ENCODE measurements at regions not wholly inside any gene's neighbourhood (a gene's known extent, or its start where the extent isn't known, plus 50 kb on each side); places are given as distances from the start of the nearest gene placed in this dataset.

DNA sequence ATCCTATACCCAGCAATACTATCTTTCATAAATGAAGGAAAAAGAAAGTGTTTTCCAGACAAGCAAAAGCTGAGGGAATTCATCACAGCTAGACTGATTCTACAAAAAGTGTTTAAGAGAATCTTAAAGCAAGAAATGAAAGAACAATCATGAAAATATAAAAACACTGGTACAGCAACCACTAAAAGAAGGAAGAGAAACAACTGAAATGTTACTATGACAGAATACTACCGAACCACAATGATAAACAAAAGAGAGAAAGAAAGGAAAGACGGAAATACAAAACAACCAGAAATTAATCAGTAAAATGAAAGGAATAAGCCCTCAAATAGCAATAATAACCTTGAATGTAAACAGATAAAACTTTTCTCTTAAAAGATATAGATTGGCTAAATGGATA is 110.8 kb upstream of the AFF2 start:
- Histone ChIP-seq H3K27me3 (no peaks in the 10 kb centered on the region), H3K9me3 (no peaks in the 10 kb centered on the region), H3K36me3 (no peaks in the 10 kb centered on the region), H3K4me1 (ENCODE audit: control insufficient read depth in 1 of 2, insufficient read depth in 1 of 2, low read depth in 1 of 2, low read length in 1 of 2) (no peaks in the 10 kb centered on the region), H3K4me3 (ENCODE audit: low read depth in 1 of 2, low read length in 1 of 2) (no peak overlapping the region), H3K27ac (no peak overlapping the region)
- TF ChIP-seq CTCF (IDR thresholded peaks at IDR 0.05): no peak

DNA sequence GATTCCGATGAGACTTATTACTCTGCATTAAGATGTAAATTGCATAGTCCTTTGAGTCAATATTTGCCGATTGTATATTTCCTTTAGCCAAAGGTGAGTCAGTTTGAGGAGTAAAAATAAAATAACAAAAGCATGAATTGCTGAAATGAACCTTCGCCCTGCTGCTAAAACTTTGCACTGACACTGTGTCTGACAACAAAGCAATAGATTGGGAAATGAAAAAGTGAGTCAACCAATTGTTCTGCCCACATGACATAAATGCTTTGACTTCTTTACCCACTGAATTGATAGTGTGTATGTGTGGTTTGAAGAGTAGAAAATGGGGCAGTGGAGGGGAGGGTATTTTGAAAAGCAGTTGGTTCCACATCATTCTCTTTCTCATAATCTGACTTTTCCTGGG is 88.4 kb upstream of the AFF2 start:
- Histone ChIP-seq H3K27ac (no peak overlapping the region), H3K27me3 (no peaks in the 10 kb centered on the region), H3K4me1 (ENCODE audit: control insufficient read depth in 1 of 2, insufficient read depth in 1 of 2, low read depth in 1 of 2, low read length in 1 of 2) (no peaks in the 10 kb centered on the region), H3K36me3 (no peaks in the 10 kb centered on the region), H3K9me3 (no peaks in the 10 kb centered on the region), H3K4me3 (ENCODE audit: low read depth in 1 of 2, low read length in 1 of 2) (no peak overlapping the region)
- no peak for TF ChIP-seq CTCF (IDR thresholded peaks at IDR 0.05)

DNA sequence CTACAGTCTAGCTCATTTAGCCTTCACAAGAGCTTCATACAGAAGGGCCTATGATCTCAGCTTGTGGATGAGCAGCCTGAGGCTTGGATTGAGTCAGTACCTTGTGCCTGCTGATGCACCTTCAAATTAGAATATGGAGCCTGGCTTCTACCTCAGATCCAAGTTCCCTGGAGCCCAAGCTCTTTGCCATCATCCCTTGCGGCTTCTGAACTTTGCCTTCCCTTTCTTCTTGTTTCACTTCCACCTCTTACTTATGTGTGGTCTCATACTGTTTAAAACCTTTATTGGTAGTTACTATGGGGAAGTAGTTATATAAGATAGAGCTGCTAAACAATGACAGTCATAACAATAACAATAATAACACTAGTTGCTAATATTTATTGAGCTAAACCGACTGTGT is 84.3 kb upstream of the AFF2 start:
- Histone ChIP-seq H3K27ac (no peak overlapping the region), H3K36me3 (no peaks in the 10 kb centered on the region), H3K9me3 (no peaks in the 10 kb centered on the region), H3K4me3 (ENCODE audit: low read depth in 1 of 2, low read length in 1 of 2) (no peak overlapping the region), H3K27me3 (no peaks in the 10 kb centered on the region), H3K4me1 (ENCODE audit: control insufficient read depth in 1 of 2, insufficient read depth in 1 of 2, low read depth in 1 of 2, low read length in 1 of 2) (no peaks in the 10 kb centered on the region)
- no peak for TF ChIP-seq CTCF (IDR thresholded peaks at IDR 0.05)

DNA sequence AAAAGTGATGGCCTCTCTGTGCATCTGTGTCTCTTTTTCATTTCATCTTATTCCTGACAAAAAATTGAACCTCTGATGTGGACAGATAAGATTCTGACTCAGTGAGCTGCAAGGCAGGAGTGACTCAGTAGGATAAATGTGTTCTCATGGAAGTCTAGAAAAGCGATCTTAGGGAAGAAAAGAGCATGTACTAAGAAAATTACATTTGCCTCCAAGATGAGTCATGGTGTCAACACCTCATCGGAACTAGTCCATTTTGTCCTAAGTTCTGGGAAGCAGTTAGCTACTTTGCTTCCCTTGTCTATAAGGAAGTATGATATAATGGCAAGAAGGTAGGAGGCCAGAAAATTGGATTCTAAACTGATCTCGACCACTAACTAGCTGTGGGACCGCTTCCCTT is 83.5 kb upstream of the AFF2 start:
- no peak for TF ChIP-seq CTCF (IDR thresholded peaks at IDR 0.05)
- Histone ChIP-seq H3K27me3 (no peaks in the 10 kb centered on the region), H3K4me1 (ENCODE audit: control insufficient read depth in 1 of 2, insufficient read depth in 1 of 2, low read depth in 1 of 2, low read length in 1 of 2) (no peaks in the 10 kb centered on the region), H3K27ac (no peak overlapping the region), H3K9me3 (no peaks in the 10 kb centered on the region), H3K36me3 (no peaks in the 10 kb centered on the region), H3K4me3 (ENCODE audit: low read depth in 1 of 2, low read length in 1 of 2) (no peak overlapping the region)

DNA sequence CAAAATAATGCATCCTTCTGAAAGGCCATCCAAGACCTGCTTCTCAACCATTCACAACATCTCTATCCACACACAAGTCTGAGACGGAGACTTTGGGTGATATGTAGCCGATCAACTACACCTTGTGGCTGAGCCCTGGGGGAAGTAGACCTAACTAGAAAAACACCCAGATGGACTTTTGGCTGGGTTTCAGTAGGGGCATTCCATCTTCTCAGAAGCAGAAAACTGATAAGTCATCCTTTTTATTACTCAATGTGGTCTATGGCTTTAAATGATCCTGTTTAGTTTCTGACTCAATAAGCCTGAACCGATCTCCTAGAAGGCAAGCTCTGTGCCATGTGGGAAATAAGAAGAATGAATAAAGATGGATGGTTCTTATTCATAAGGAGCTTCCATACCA is 82.5 kb upstream of the AFF2 start:
- Histone ChIP-seq H3K4me3 (ENCODE audit: low read depth in 1 of 2, low read length in 1 of 2) (no peak overlapping the region), H3K9me3 (no peaks in the 10 kb centered on the region), H3K36me3 (no peaks in the 10 kb centered on the region), H3K27ac (no peak overlapping the region), H3K27me3 (no peaks in the 10 kb centered on the region), H3K4me1 (ENCODE audit: control insufficient read depth in 1 of 2, insufficient read depth in 1 of 2, low read depth in 1 of 2, low read length in 1 of 2) (no peaks in the 10 kb centered on the region)
- TF ChIP-seq CTCF (IDR thresholded peaks at IDR 0.05): no peak

GRCh38 chrX:148422526-148422925 is 77.9 kb upstream of the AFF2 start:
- Histone ChIP-seq H3K36me3 (no peaks in the 10 kb centered on the region), H3K4me3 (ENCODE audit: low read depth in 1 of 2, low read length in 1 of 2) (no peak overlapping the region), H3K4me1 (ENCODE audit: control insufficient read depth in 1 of 2, insufficient read depth in 1 of 2, low read depth in 1 of 2, low read length in 1 of 2) (no peaks in the 10 kb centered on the region), H3K27ac (no peak overlapping the region), H3K9me3 (no peaks in the 10 kb centered on the region), H3K27me3 (no peaks in the 10 kb centered on the region)
- TF ChIP-seq CTCF (IDR thresholded peaks at IDR 0.05): no peak
